GM12878 (cell line): ENCODE measurements at regions not wholly inside any gene's neighbourhood (a gene's known extent, or its start where the extent isn't known, plus 50 kb on each side); places are given as distances from the start of the nearest gene placed in this dataset.
A peak's percentile ranks its signal among the peaks of the same experiment; 100 is the strongest.

Source experiments
- ATAC-seq: fragments of 200-7000 bp; cut with Tn5 transposase; 3 replicates; pipeline ENCODE4 v1.9.1; 2020; ENCODE audit warnings: mild to moderate bottlenecking, moderate library complexity
- BruUV-seq: library from RNA; stranded (reverse); fragments of 400-500 nt; replicated peaks from 2 replicates; lab custom pipeline; 2021; lab: Mats Ljungman, UMichigan
- CTCF ChIA-PET: fragments of 300-600 bp; sonication (Branson Sonifier 250); formaldehyde crosslinking; extraction: SDS; loops from one replicate; lab custom pipeline; 2021; ENCODE audit warnings: inconsistent platforms; lab: Yijun Ruan, JAX
- POLR2A ChIA-PET: fragments of 350-600 bp; formaldehyde crosslinking; extraction: SDS; loops from one replicate; lab custom pipeline; 2021; ENCODE audit warnings: inconsistent platforms; lab: Charles Lee
- RAD21 ChIA-PET: fragments of 300-600 bp; sonication (Branson Sonifier 250); formaldehyde crosslinking; loops from one replicate; lab custom pipeline; 2023; ENCODE audit warnings: antibody characterized with exemption; ENCODE audit not compliant: unreplicated experiment; lab: Charles Lee
- SMC1A ChIA-PET: fragments of 300-600 bp; sonication (Branson Sonifier 250); formaldehyde crosslinking; loops from one replicate; lab custom pipeline; 2023; ENCODE audit not compliant: unreplicated experiment, uncharacterized antibody; lab: Charles Lee
- DNase-seq: peaks from one replicate; pipeline ENCODE4 v3.0.0-alpha.2; 2011; ENCODE audit warnings: low read depth, low spot score
- FAIRE-seq: peaks from 3 replicates; lab custom pipeline; 2011; peaks lifted over from hg19 to GRCh38; lab: Jason Lieb, UNC
- H2AFZ ChIP-seq: 2 replicates; pipeline ENCODE4 v1.6.0; 2011; ENCODE audit warnings: low read depth, low read length, control low read depth; ENCODE audit not compliant: control insufficient read depth
- H3K27ac ChIP-seq: 2 replicates; pipeline ENCODE4 v1.5.1; 2011; ENCODE audit warnings: control low read depth; ENCODE audit not compliant: control insufficient read depth, insufficient read depth
- H3K27me3 ChIP-seq, 2 experiments: replicated peaks in 1 of 2; 2 replicates each; pipeline versions ENCODE4 v1.6.0 to v1.6.1; 2011; ENCODE audit warnings: low read length in 1 of 2; ENCODE audit not compliant: control insufficient read depth in 2 of 2, insufficient read depth in 2 of 2
- H3K36me3 ChIP-seq, 2 experiments: 2 replicates each; pipeline ENCODE4 v1.5.1; 2011; ENCODE audit warnings: low read length in 1 of 2; ENCODE audit not compliant: control insufficient read depth in 2 of 2, insufficient read depth in 2 of 2
- H3K4me1 ChIP-seq: 2 replicates; pipeline ENCODE4 v1.6.1; 2011; ENCODE audit warnings: mild to moderate bottlenecking, low read length, moderate library complexity, mixed read lengths; ENCODE audit not compliant: control insufficient read depth, insufficient read depth
- H3K4me2 ChIP-seq: 2 replicates; pipeline ENCODE4 v1.6.0; 2011; ENCODE audit warnings: control low read depth; ENCODE audit not compliant: control insufficient read depth, insufficient read depth
- H3K4me3 ChIP-seq: fragments of 200-600 bp; sonication (generic); 2 replicates; pipeline ENCODE4 v1.5.1; 2016
- H3K79me2 ChIP-seq: 2 replicates; pipeline ENCODE4 v1.6.0; 2011; ENCODE audit warnings: low read length; ENCODE audit not compliant: control insufficient read depth, insufficient read depth
- H3K9ac ChIP-seq: 2 replicates; pipeline ENCODE4 v1.8.0; 2011; ENCODE audit warnings: low read length, control low read depth, mixed read lengths; ENCODE audit not compliant: control insufficient read depth, insufficient read depth
- H3K9me3 ChIP-seq: replicated peaks from 3 replicates; pipeline ENCODE4 v1.5.1; 2011; ENCODE audit warnings: mild to moderate bottlenecking, low read length; ENCODE audit not compliant: control insufficient read depth, insufficient read depth
- H4K20me1 ChIP-seq: 2 replicates; pipeline ENCODE4 v1.6.0; 2011; ENCODE audit not compliant: control insufficient read depth, insufficient read depth
- CHD4 ChIP-seq: fragments of 200-600 bp; sonication (generic); IDR thresholded peaks from 2 replicates; pipeline ENCODE4 v1.6.1; 2016; ENCODE audit warnings: mild to moderate bottlenecking
- HDGF ChIP-seq: fragments of 450-650 bp; IDR thresholded peaks from 2 replicates; pipeline ENCODE4 v1.6.1; 2016; ENCODE audit warnings: antibody characterized with exemption
- IKZF2 ChIP-seq, 2 experiments: fragments of 450-650 bp; IDR thresholded peaks; 2 replicates each; pipeline ENCODE4 v1.6.1; 2017; ENCODE audit warnings: mild to moderate bottlenecking in 2 of 2, moderate library complexity in 2 of 2
- IRF4 ChIP-seq: IDR thresholded peaks from 2 replicates; pipeline ENCODE4 v1.6.1; 2011; ENCODE audit warnings: low read depth, low read length
- NFYA ChIP-seq: IDR thresholded peaks from 2 replicates; pipeline ENCODE4 v1.6.1; 2011; ENCODE audit warnings: low read depth, mild to moderate bottlenecking, low read length, improper control_type of control experiment, borderline replicate concordance
- NR2F1 ChIP-seq: fragments of 450-650 bp; conservative IDR thresholded peaks from 2 replicates; pipeline ENCODE4 v1.6.1; 2017; ENCODE audit warnings: mild to moderate bottlenecking
- RFX5 ChIP-seq: IDR thresholded peaks from 2 replicates; pipeline ENCODE4 v1.6.1; 2011; ENCODE audit warnings: low read depth, low read length, improper control_type of control experiment
- SIN3A ChIP-seq: IDR thresholded peaks from 2 replicates; pipeline ENCODE4 v1.6.1; 2012; ENCODE audit warnings: low read depth, low read length, improper control_type of control experiment
- STAT1 ChIP-seq: fragments of 450-650 bp; conservative IDR thresholded peaks from 2 replicates; pipeline ENCODE4 v1.6.1; 2014; ENCODE audit warnings: antibody characterized with exemption, mild to moderate bottlenecking
- STAT3 ChIP-seq: IDR thresholded peaks from 2 replicates; pipeline ENCODE4 v1.6.1; 2011; ENCODE audit warnings: low read depth, low read length, improper control_type of control experiment
- WGBS: methylation state at CpG from one replicate; pipeline ENCODE4 v1.1.6; 2016; ENCODE audit warnings: low lambda C conversion rate; ENCODE audit not compliant: insufficient replicate concordance, insufficient coverage; ENCODE audit errors: missing lambda C conversion rate; 5-methylcytosine and 5-hydroxymethylcytosine counted together
- in situ Hi-C: fragments of 300-500 bp; cut with MboI; formaldehyde crosslinking; loops from 9 replicates; pipeline ENCODE4 v1.14.3; 2018; ENCODE audit warnings: mixed read lengths
- intact Hi-C: fragments of 100-400 bp; cut with micrococcal nuclease; formaldehyde crosslinking; loops from one replicate; pipeline ENCODE4 v1.14.2; 2022; ENCODE audit not compliant: unreplicated experiment

- in situ Hi-C loops: no loop called here
Measured at GRCh38 chr9:16348531-16348930, 521.9 kb downstream of the BNC2 start.

GRCh38 chr9:16352251-16352650 is 518.2 kb downstream of the BNC2 start:
- ATAC-seq (no peak), DNase-seq (no peak), FAIRE-seq (no peak)
- ChIA-PET CTCF (interaction anchor here (1.0 kb wide), 1 partner anchor 17 kb away, joined by 3 read pairs; no protein-coding TSS in a partner anchor), POLR2A (no interaction called here), RAD21 (interaction anchor here (0.9 kb wide), 1 partner anchor 124 kb away, joined by 3 read pairs; no protein-coding TSS in a partner anchor), SMC1A (no interaction called here)
- Histone ChIP-seq H3K79me2 (no peaks in the 10 kb centered on the region), H2AFZ (no peak overlapping the region), H3K4me2 (no peak overlapping the region), H3K4me1 (no peaks in the 10 kb centered on the region), H4K20me1 (no peaks in the 10 kb centered on the region), H3K9me3 (no peaks in the 10 kb centered on the region), H3K36me3 (no peaks in the 10 kb centered on the region), H3K27ac (no peak overlapping the region), H3K9ac (no peak overlapping the region), H3K4me3 (no peak overlapping the region)
- 0% methylated on average over 1 of the region's 1 CpG for WGBS
- intact Hi-C loops: no loop called here
- in situ Hi-C loops: no loop called here
- BruUV-seq: no TSS peak
- TF ChIP-seq IKZF2 (IDR thresholded peaks at IDR 0.05): no peak
- no peak for TF ChIP-seq HDGF
- TF ChIP-seq STAT3: no peak
- no peak for TF ChIP-seq NFYA
- TF ChIP-seq, all 136 proteins: peak for 0
- no peaks in the 10 kb centered on the region for H3K27me3 ChIP-seq

More at GRCh38 chr9:16348531-16348930, 521.9 kb downstream of the BNC2 start:
- H3K4me2 ChIP-seq: no peak overlapping the region
- no peaks in the 10 kb centered on the region for H3K36me3 ChIP-seq
- H4K20me1 ChIP-seq: no peaks in the 10 kb centered on the region
- ChIA-PET SMC1A (interaction anchor here (0.6 to 0.7 kb wide), 2 partner anchors 11 to 49 kb away, joined by 3 to 4 read pairs; no protein-coding TSS in a partner anchor), POLR2A (no interaction called here), CTCF (no interaction called here), RAD21 (no interaction called here)
- no peak overlapping the region for H3K9ac ChIP-seq
- WGBS: 23% methylated on average over 4 of the region's 4 CpGs
- no peak for TF ChIP-seq IRF4
- no peak for TF ChIP-seq RFX5
- TF ChIP-seq STAT1: no peak
- TF ChIP-seq SIN3A: no peak
- no peak for TF ChIP-seq CHD4
- no peak for TF ChIP-seq NR2F1
- no peak overlapping the region for H2AFZ ChIP-seq
- DNase-seq (no peak), ATAC-seq (peak; percentile 34), FAIRE-seq (no peak)
- intact Hi-C loops: no loop called here
- H3K4me3 ChIP-seq: no peak overlapping the region
- H3K27me3 ChIP-seq: no peaks in the 10 kb centered on the region
- H3K4me1 ChIP-seq: no peaks in the 10 kb centered on the region
- H3K79me2 ChIP-seq: no peaks in the 10 kb centered on the region
- BruUV-seq: no TSS peak
- H3K9me3 ChIP-seq: no peaks in the 10 kb centered on the region
- no peak overlapping the region for H3K27ac ChIP-seq
